ENCODE measurements at regions not wholly inside any gene's neighbourhood (a gene's known extent, or its start where the extent isn't known, plus 50 kb on each side); places are given as distances from the start of the nearest gene placed in this dataset.

DNA sequence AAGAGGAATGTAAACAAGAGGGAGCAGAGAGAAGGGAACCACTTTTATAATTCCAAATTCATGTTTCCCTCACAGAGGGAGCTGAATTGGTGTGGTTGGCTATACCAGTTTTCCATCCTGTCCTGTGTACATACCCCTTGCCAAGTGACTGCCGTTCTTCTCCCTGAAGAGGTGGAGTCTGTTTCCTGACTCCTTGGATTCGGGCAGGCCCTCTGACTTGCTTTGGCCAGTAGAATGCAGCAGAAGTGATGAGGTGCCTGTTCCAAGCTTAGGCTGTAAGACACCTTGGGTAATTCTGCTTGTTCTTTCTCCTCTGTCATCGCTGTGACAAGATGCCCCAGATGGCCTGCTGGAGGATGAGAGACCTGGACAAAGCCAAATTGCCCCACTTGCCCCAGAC, 124.7 kb downstream of the UCHL1 start:
- H3K4me1 ChIP-seq (ENCODE audit: insufficient read depth, low read length, poor library complexity, severe bottlenecking) = no peaks in the 10 kb centered on the region
- no peak for DNase-seq (ENCODE audit: low spot score)
- no peaks in the 10 kb centered on the region for H3K36me3 ChIP-seq (ENCODE audit: insufficient read depth, low read length)
- BruUV-seq (replicated peaks) = no TSS peak
- no peaks in the 10 kb centered on the region for H3K9me3 ChIP-seq (ENCODE audit: low read length)
- no peaks in the 10 kb centered on the region for H4K20me1 ChIP-seq (ENCODE audit: insufficient read depth, low read length)
- H3K79me2 ChIP-seq (ENCODE audit: insufficient read depth, low read depth, low read length) = no peaks in the 10 kb centered on the region
- ChIA-PET POLR2A (no interaction called here), CTCF (ENCODE audit: unreplicated experiment) (no interaction called here)
- no peak overlapping the region for H2AFZ ChIP-seq (ENCODE audit: low read length)
- H3K27ac ChIP-seq (ENCODE audit: low read depth, low read length, poor library complexity, severe bottlenecking) = no peak overlapping the region
- H3K4me3 ChIP-seq (ENCODE audit: low read depth, low read length, poor library complexity, severe bottlenecking) = no peak overlapping the region
- intact Hi-C loops (cut with micrococcal nuclease; ENCODE audit: unreplicated experiment) = no loop called here
- no peak overlapping the region for H3K4me2 ChIP-seq (ENCODE audit: low read length)
- H3K9me2 ChIP-seq (ENCODE audit: insufficient read depth, low read length) = no peaks in the 10 kb centered on the region; the same call in 1 of the 2 replicates
- TF ChIP-seq, protein P1, sequence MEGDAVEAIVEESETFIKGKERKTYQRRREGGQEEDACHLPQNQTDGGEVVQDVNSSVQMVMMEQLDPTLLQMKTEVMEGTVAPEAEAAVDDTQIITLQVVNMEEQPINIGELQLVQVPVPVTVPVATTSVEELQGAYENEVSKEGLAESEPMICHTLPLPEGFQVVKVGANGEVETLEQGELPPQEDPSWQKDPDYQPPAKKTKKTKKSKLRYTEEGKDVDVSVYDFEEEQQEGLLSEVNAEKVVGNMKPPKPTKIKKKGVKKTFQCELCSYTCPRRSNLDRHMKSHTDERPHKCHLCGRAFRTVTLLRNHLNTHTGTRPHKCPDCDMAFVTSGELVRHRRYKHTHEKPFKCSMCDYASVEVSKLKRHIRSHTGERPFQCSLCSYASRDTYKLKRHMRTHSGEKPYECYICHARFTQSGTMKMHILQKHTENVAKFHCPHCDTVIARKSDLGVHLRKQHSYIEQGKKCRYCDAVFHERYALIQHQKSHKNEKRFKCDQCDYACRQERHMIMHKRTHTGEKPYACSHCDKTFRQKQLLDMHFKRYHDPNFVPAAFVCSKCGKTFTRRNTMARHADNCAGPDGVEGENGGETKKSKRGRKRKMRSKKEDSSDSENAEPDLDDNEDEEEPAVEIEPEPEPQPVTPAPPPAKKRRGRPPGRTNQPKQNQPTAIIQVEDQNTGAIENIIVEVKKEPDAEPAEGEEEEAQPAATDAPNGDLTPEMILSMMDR (conservative IDR thresholded peaks at IDR 0.05; ENCODE audit: low read length) = no peak
- TF ChIP-seq EZH2phosphoT487 (IDR thresholded peaks at IDR 0.05; ENCODE audit: borderline replicate concordance, low read depth, low read length) = no peak

- Histone ChIP-seq H3K4me2 (ENCODE audit: low read length) (no peak overlapping the region), H3K79me2 (ENCODE audit: insufficient read depth, low read depth, low read length) (no peaks in the 10 kb centered on the region), H3K4me3 (ENCODE audit: low read depth, low read length, poor library complexity, severe bottlenecking) (no peak overlapping the region), H2AFZ (ENCODE audit: low read length) (no peak overlapping the region), H3K36me3 (ENCODE audit: insufficient read depth, low read length) (no peaks in the 10 kb centered on the region), H3K4me1 (ENCODE audit: insufficient read depth, low read length, poor library complexity, severe bottlenecking) (no peaks in the 10 kb centered on the region), H3K9me2 (ENCODE audit: insufficient read depth, low read length) (no peaks in the 10 kb centered on the region; the same call in 1 of the 2 replicates), H3K27ac (ENCODE audit: low read depth, low read length, poor library complexity, severe bottlenecking) (no peak overlapping the region), H4K20me1 (ENCODE audit: insufficient read depth, low read length) (no peaks in the 10 kb centered on the region), H3K9me3 (ENCODE audit: low read length) (no peaks in the 10 kb centered on the region)
- no peak for TF ChIP-seq EZH2phosphoT487 (IDR thresholded peaks at IDR 0.05; ENCODE audit: borderline replicate concordance, low read depth, low read length)
- TF ChIP-seq, protein P1 (conservative IDR thresholded peaks at IDR 0.05; ENCODE audit: low read length) = no peak
- ChIA-PET CTCF (ENCODE audit: unreplicated experiment) (no interaction called here), POLR2A (interaction anchor here (0.6 to 1.0 kb wide), 2 partner anchors 12 to 13 kb away, joined by 3 read pairs; no protein-coding TSS in a partner anchor)
- intact Hi-C loops (cut with micrococcal nuclease; ENCODE audit: unreplicated experiment) = no loop called here
- BruUV-seq (replicated peaks) = no TSS peak
- no peak for DNase-seq (ENCODE audit: low spot score)
These were observed 128.3 kb downstream of the UCHL1 start for GRCh38 chr4:41384992-41385391.

DNA sequence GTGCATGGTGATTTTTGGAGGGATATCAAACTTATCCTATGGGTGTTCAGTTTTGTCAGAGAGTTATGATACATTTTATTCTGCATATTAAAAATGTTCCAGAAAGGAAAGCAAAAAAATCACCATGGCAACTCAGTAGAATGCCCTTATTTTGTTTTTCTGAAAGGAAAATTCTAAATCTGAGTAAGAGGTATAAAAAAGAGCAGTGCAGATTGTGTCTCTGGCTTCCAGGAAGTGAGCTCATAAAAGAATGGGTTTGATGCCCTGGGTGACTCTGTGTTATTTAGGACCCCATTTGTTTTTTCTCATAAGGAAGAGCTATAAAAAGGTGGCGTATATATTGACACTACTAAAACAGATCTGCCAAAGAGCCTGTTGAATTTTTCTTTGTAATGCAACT, 128.8 kb downstream of the UCHL1 start:
- Histone ChIP-seq H3K36me3 (ENCODE audit: insufficient read depth, low read length) (no peaks in the 10 kb centered on the region), H4K20me1 (ENCODE audit: insufficient read depth, low read length) (no peaks in the 10 kb centered on the region), H3K4me1 (ENCODE audit: insufficient read depth, low read length, poor library complexity, severe bottlenecking) (no peaks in the 10 kb centered on the region), H3K9me3 (ENCODE audit: low read length) (no peaks in the 10 kb centered on the region), H3K27ac (ENCODE audit: low read depth, low read length, poor library complexity, severe bottlenecking) (no peak overlapping the region), H3K9me2 (ENCODE audit: insufficient read depth, low read length) (no peaks in the 10 kb centered on the region), H3K4me2 (ENCODE audit: low read length) (no peak overlapping the region), H3K79me2 (ENCODE audit: insufficient read depth, low read depth, low read length) (no peaks in the 10 kb centered on the region), H2AFZ (ENCODE audit: low read length) (no peak overlapping the region), H3K4me3 (ENCODE audit: low read depth, low read length, poor library complexity, severe bottlenecking) (no peak overlapping the region)
- intact Hi-C loops (cut with micrococcal nuclease; ENCODE audit: unreplicated experiment) = no loop called here
- DNase-seq (ENCODE audit: low spot score) = no peak
- no TSS peak for BruUV-seq (replicated peaks)
- TF ChIP-seq, protein P1 (conservative IDR thresholded peaks at IDR 0.05; ENCODE audit: low read length) = no peak
- no peak for TF ChIP-seq EZH2phosphoT487 (IDR thresholded peaks at IDR 0.05; ENCODE audit: borderline replicate concordance, low read depth, low read length)
- ChIA-PET CTCF (ENCODE audit: unreplicated experiment) (no interaction called here), POLR2A (interaction anchor here (1.0 kb wide), 1 partner anchor 12 kb away, joined by 3 read pairs; no protein-coding TSS in a partner anchor)

Data from OCI-LY7 (cell line).